Keratinocyte (primary cell): ENCODE measurements at regions not wholly inside any gene's neighbourhood (a gene's known extent, or its start where the extent isn't known, plus 50 kb on each side); places are given as distances from the start of the nearest gene placed in this dataset.

Source experiments
- DNase-seq: peaks from one replicate; pipeline ENCODE4 v3.0.0-alpha.2; 2011; ENCODE audit warnings: low read depth, missing footprints, low spot score
- FAIRE-seq: peaks from 2 replicates; lab custom pipeline; 2011; peaks lifted over from hg19 to GRCh38; lab: Jason Lieb, UNC
- H2AFZ ChIP-seq: 2 replicates; pipeline ENCODE4 v1.6.0; 2012; ENCODE audit warnings: low read length, control low read depth, inconsistent platforms; ENCODE audit not compliant: control insufficient read depth
- H3K27ac ChIP-seq: 2 replicates; pipeline ENCODE4 v1.5.1; 2011; ENCODE audit warnings: low read length; ENCODE audit not compliant: control insufficient read depth, insufficient read depth
- H3K27me3 ChIP-seq: 3 replicates; pipeline ENCODE4 v1.6.0; 2011; ENCODE audit warnings: low read length; ENCODE audit not compliant: control insufficient read depth, insufficient read depth; ENCODE audit errors: extremely low read depth
- H3K36me3 ChIP-seq, 2 experiments: 2 replicates in 1 of 2; 3 replicates in 1 of 2; pipeline ENCODE4 v1.5.1; 2011; ENCODE audit warnings: low read length in 2 of 2, mild to moderate bottlenecking in 1 of 2; ENCODE audit not compliant: control insufficient read depth in 2 of 2, insufficient read depth in 2 of 2; ENCODE audit errors: extremely low read depth in 1 of 2
- H3K4me1 ChIP-seq: 3 replicates; pipeline ENCODE4 v1.5.1; 2011; ENCODE audit warnings: low read length; ENCODE audit not compliant: control insufficient read depth, insufficient read depth; ENCODE audit errors: extremely low read depth
- H3K4me2 ChIP-seq: 3 replicates; pipeline ENCODE4 v1.6.0; 2011; ENCODE audit warnings: low read depth, low read length; ENCODE audit not compliant: control insufficient read depth, insufficient read depth; ENCODE audit errors: extremely low read depth
- H3K4me3 ChIP-seq, 3 experiments: fragments of 200-600 bp in 1 of 3; sonication (generic) in 1 of 3; 2 replicates in 2 of 3; 3 replicates in 1 of 3; pipeline ENCODE4 v1.5.1; 2011 to 2016; ENCODE audit warnings: low read length in 3 of 3, mild to moderate bottlenecking in 3 of 3, control low read depth in 2 of 3, inconsistent platforms in 1 of 3, low read depth in 1 of 3, mixed read lengths in 1 of 3, mixed run types in 1 of 3, moderate library complexity in 1 of 3; ENCODE audit not compliant: control insufficient read depth in 2 of 3, insufficient read depth in 2 of 3; ENCODE audit errors: extremely low read depth in 1 of 3
- H3K79me2 ChIP-seq: 2 replicates; pipeline ENCODE4 v1.6.0; 2012; ENCODE audit warnings: low read length; ENCODE audit not compliant: control insufficient read depth, insufficient read depth
- H3K9ac ChIP-seq: 3 replicates; pipeline ENCODE4 v1.6.0; 2011; ENCODE audit warnings: low read length; ENCODE audit not compliant: control insufficient read depth, insufficient read depth; ENCODE audit errors: extremely low read depth
- H3K9me1 ChIP-seq: 3 replicates; pipeline ENCODE4 v1.6.0; 2011; ENCODE audit warnings: low read length; ENCODE audit not compliant: control insufficient read depth, insufficient read depth; ENCODE audit errors: extremely low read depth
- H3K9me3 ChIP-seq: 2 replicates; pipeline ENCODE4 v1.5.1; 2012; ENCODE audit warnings: low read depth, low read length; ENCODE audit not compliant: control insufficient read depth
- H4K20me1 ChIP-seq: 3 replicates; pipeline ENCODE4 v1.6.0; 2011; ENCODE audit warnings: low read length; ENCODE audit not compliant: control insufficient read depth, insufficient read depth; ENCODE audit errors: extremely low read depth
- CTCF ChIP-seq, 3 experiments: IDR thresholded peaks in 1 of 3; conservative IDR thresholded peaks in 1 of 3; optimal IDR thresholded peaks in 1 of 3; 2 replicates in 2 of 3; 3 replicates in 1 of 3; pipeline versions ENCODE3 to v1.5.1; 2011; ENCODE audit warnings: low read length in 3 of 3, mild to moderate bottlenecking in 3 of 3, moderate library complexity in 2 of 3, control low read depth in 1 of 3, inconsistent platforms in 1 of 3; ENCODE audit not compliant: insufficient read depth in 2 of 3; ENCODE audit errors: extremely low read depth in 1 of 3
- EZH2 ChIP-seq: IDR thresholded peaks from one replicate; pipeline ENCODE4 v1.6.1; 2012; ENCODE audit warnings: inconsistent platforms, mild to moderate bottlenecking, low read length, moderate library complexity
- dilution Hi-C: fragments of 300-500 bp; cut with MboI; formaldehyde crosslinking; loops from one replicate; pipeline ENCODE4 v1.7.0; 2020; ENCODE audit warnings: low sequenced_read_pairs; ENCODE audit not compliant: extremely low pct_ligation_motif_present

DNA sequence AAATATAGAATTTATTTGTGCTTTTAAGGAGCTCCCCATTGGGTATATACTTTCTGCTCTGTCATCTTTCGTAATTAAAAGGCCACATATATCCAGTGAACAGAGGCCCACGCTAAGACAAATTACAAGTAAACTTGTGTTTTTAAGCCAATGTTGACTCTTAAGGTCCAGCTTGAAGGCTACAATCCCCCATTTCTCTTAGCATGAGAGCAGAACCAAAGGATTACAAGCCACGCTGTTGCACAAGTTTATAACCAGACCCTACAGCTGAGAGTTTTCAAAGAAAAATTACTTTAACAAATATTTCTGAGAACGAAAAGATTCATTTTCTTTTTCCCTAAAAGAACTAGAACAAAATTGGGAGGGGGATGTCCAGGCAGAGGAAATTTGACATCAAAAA lies 471.0 kb downstream of the TXNL1 start:
- H3K9me1 ChIP-seq, result no peaks in the 10 kb centered on the region
- no peak overlapping the region for H3K9ac ChIP-seq
- H3K27me3 ChIP-seq, result no peaks in the 10 kb centered on the region
- H3K4me2 ChIP-seq, result no peak overlapping the region
- H3K79me2 ChIP-seq, result no peaks in the 10 kb centered on the region
- H4K20me1 ChIP-seq, result no peaks in the 10 kb centered on the region
- peaks cover 15% of the 10 kb centered on the region for H3K4me1 ChIP-seq
- FAIRE-seq, result no peak
- DNase-seq, result no peak
- no peaks in the 10 kb centered on the region for H3K36me3 ChIP-seq
- no peak for TF ChIP-seq EZH2
- no peak for TF ChIP-seq CTCF (optimal IDR thresholded peaks at IDR 0.05 in 1 of 3, IDR thresholded peaks at IDR 0.05 in 1 of 3, conservative IDR thresholded peaks at IDR 0.05 in 1 of 3; ENCODE audit: extremely low read depth in 1 of 3, insufficient read depth in 2 of 3, low read length in 3 of 3)
- no peak overlapping the region for H3K4me3 ChIP-seq
- dilution Hi-C loops, result no loop called here
- H3K9me3 ChIP-seq, result no peaks in the 10 kb centered on the region
- H3K27ac ChIP-seq, result no peak overlapping the region
- H2AFZ ChIP-seq, result no peak overlapping the region

- DNase-seq (no peak), FAIRE-seq (no peak)
- Histone ChIP-seq H3K27ac (no peak overlapping the region), H3K4me3 (no peak overlapping the region), H2AFZ (no peak overlapping the region), H3K4me1 (peaks cover 15% of the 10 kb centered on the region), H3K36me3 (no peaks in the 10 kb centered on the region), H4K20me1 (no peaks in the 10 kb centered on the region), H3K27me3 (no peaks in the 10 kb centered on the region), H3K4me2 (no peak overlapping the region), H3K9ac (no peak overlapping the region), H3K9me1 (no peaks in the 10 kb centered on the region), H3K9me3 (no peaks in the 10 kb centered on the region), H3K79me2 (no peaks in the 10 kb centered on the region)
- dilution Hi-C loops, result no loop called here
- no peak for TF ChIP-seq CTCF (optimal IDR thresholded peaks at IDR 0.05 in 1 of 3, IDR thresholded peaks at IDR 0.05 in 1 of 3, conservative IDR thresholded peaks at IDR 0.05 in 1 of 3; ENCODE audit: extremely low read depth in 1 of 3, insufficient read depth in 2 of 3, low read length in 3 of 3)
- no peak for TF ChIP-seq EZH2
Observed at GRCh38 chr18:56166914-56167313, 471.5 kb downstream of the TXNL1 start.
